Left lung (tissue), 4 donors: ENCODE measurements at regions not wholly inside any gene's neighbourhood (a gene's known extent, or its start where the extent isn't known, plus 50 kb on each side); places are given as distances from the start of the nearest gene placed in this dataset.
A peak's percentile ranks its signal among the peaks of the same experiment; 100 is the strongest.

Experiments used
- ATAC-seq: fragments of 200-7000 bp; cut with Tn5 transposase; one replicate; pipeline ENCODE4 v1.9.1; 2020; ENCODE audit warnings: moderate library complexity
- DNase-seq, 4 donors: peaks; one replicate each; pipeline ENCODE4 v3.0.0-alpha.2; 2013 to 2020
- H3K27ac ChIP-seq, 2 donors: fragments of 200-600 bp; sonication (generic) in 1 of 2; one replicate each; pipeline versions ENCODE4 v1.5.0 to v1.8.0; 2020 to 2021
- H3K27me3 ChIP-seq, 2 donors: fragments of 200-600 bp; sonication (generic) in 1 of 2; one replicate each; pipeline versions ENCODE4 v1.5.0 to v1.8.0; 2020 to 2021
- H3K36me3 ChIP-seq, 2 donors: fragments of 200-600 bp; sonication (generic) in 1 of 2; one replicate each; pipeline versions ENCODE4 v1.5.0 to v1.8.0; 2020 to 2021
- H3K4me1 ChIP-seq, 2 donors: fragments of 200-600 bp; one replicate each; pipeline ENCODE4 v1.8.0; 2021
- H3K4me3 ChIP-seq, 2 donors: fragments of 200-600 bp; sonication (generic) in 1 of 2; one replicate each; pipeline versions ENCODE4 v1.5.0 to v1.8.0; 2020 to 2021; ENCODE audit warnings: mild to moderate bottlenecking in 1 of 2
- H3K9me3 ChIP-seq, 2 donors: fragments of 200-600 bp; sonication (generic) in 1 of 2; one replicate each; pipeline versions ENCODE4 v1.5.0 to v1.8.0; 2020 to 2021
- CTCF ChIP-seq, 2 donors: fragments of 200-600 bp; sonication (generic) in 1 of 2; IDR thresholded peaks; one replicate each; pipeline versions ENCODE4 v1.5.0 to v1.8.0; 2021; ENCODE audit warnings: antibody characterized with exemption in 2 of 2
- intact Hi-C, 2 donors: fragments of 100-400 bp; cut with DNase I; formaldehyde crosslinking; loops; one replicate each; pipeline versions ENCODE4 v1.11.2 to v1.14.2; 2022
- donor health status: DM: no; HTN: yes; CAD: no.
- donor health status: DM: no; HTN: no; CAD: no.

- no peaks in the 10 kb centered on the region for H3K9me3 ChIP-seq
- H3K4me1 ChIP-seq, result no peaks in the 10 kb centered on the region
- no peak for ATAC-seq
- no peak overlapping the region for H3K27ac ChIP-seq
- H3K4me3 ChIP-seq, result no peak overlapping the region
- H3K27me3 ChIP-seq, result no peaks in the 10 kb centered on the region
- intact Hi-C loops, result no loop called here
- no peaks in the 10 kb centered on the region for H3K36me3 ChIP-seq
- no peak for DNase-seq
- TF ChIP-seq CTCF (IDR thresholded peaks at IDR 0.05), result no peak
These were observed 194.8 kb downstream of the LMO4 start for GRCh38 chr1:87523466-87523865.

DNA sequence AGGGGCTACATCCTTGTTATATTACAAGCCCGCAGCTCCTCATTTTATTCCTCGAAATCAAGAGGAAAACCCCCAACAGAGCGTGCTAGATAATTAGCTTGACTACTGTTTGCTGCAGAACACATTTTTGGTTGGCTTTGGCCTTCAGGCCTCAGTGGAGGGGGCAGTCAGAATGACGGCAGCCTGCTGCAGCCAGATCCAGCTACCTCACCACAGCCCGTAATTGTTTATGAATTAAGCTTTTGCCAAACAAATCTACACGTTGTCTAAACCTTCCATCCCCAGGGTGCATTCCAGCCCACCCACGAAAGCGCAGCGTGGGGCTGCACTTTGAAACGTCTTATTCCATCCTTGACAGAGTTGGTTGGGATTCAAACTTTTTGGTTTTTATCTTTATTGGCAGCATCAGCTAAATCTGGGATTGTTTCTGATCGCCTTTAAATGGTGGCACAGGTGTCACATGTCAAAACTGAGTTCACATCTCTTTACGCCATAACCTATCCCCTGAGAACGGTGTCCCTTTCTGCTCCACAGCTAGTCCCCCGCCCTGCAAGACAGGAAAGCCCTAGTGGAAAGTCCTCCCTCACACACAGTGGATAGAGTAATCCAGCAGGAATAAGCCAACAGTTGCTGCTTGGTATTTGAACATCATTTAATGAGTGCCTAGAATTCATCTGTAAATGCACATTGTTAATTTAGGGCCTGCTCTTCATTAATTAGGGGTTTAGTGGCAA lies 195.5 kb downstream of the LMO4 start:
- ATAC-seq, result peak; percentile 13
- intact Hi-C loops, result no loop called here
- DNase-seq, result peak in 1 of 4 donors; percentile 43
- no peak for TF ChIP-seq CTCF (IDR thresholded peaks at IDR 0.05)
- H3K9me3 ChIP-seq, result no peaks in the 10 kb centered on the region
- H3K4me3 ChIP-seq, result no peak overlapping the region
- no peak overlapping the region for H3K27ac ChIP-seq
- no peaks in the 10 kb centered on the region for H3K4me1 ChIP-seq
- H3K27me3 ChIP-seq, result no peaks in the 10 kb centered on the region
- no peaks in the 10 kb centered on the region for H3K36me3 ChIP-seq

GRCh38 chr1:87528754-87529517 lies 200.3 kb downstream of the LMO4 start:
- DNase-seq (peak in 1 of 4 donors; percentile 47), ATAC-seq (no peak)
- H3K36me3 ChIP-seq, result no peaks in the 10 kb centered on the region
- no peak overlapping the region for H3K4me3 ChIP-seq
- H3K27ac ChIP-seq, result no peak overlapping the region
- intact Hi-C loops, result no loop called here
- no peaks in the 10 kb centered on the region for H3K27me3 ChIP-seq
- TF ChIP-seq CTCF (IDR thresholded peaks at IDR 0.05), result no peak
- peaks cover 0 to 5% of the 10 kb centered on the region in 2 donors for H3K9me3 ChIP-seq
- no peaks in the 10 kb centered on the region for H3K4me1 ChIP-seq

DNA sequence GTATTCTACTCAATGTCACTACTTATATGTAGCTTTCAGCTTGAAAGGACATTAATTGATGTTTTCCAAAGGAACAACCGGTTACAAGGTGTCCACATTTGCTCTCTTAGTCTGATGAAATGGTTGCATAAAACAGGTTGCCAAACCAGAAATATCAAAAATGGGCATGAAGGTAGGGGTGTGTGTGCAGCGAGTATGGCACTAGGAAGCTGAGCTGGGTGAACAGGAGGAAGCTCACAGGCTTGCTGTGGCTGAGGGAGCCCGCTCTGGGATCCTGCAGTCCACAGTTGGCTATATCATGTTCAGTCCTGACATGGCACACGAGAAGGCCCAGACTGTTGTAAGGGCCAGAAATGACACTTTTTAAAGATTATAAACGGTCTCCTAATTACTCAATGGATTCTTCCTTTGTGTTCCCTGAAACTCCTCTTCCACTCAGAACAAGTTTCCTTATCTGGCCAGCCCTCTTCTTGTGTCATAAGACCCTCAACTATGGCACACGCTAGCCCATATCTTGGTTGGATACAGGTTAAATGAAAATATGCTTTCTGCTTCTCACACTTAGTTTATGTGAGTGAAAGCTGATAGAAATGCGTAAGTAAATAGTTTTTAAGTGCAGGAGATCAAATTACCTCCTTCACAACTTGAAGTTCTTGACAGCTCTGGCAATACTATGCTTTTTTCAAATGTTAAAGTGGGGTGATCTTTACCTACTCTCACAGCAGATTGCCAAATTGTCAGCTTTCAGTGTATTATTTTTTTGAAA lies 201.5 kb downstream of the LMO4 start:
- intact Hi-C loops, result no loop called here
- TF ChIP-seq CTCF (IDR thresholded peaks at IDR 0.05), result no peak
- no peak overlapping the region for H3K27ac ChIP-seq
- H3K27me3 ChIP-seq, result no peaks in the 10 kb centered on the region
- no peaks in the 10 kb centered on the region for H3K36me3 ChIP-seq
- peak in 1 of 4 donors; percentile 45 for DNase-seq
- H3K4me1 ChIP-seq, result no peaks in the 10 kb centered on the region
- H3K9me3 ChIP-seq, result peaks cover 0 to 5% of the 10 kb centered on the region in 2 donors
- no peak overlapping the region for H3K4me3 ChIP-seq
- ATAC-seq, result peak; percentile 69

DNA sequence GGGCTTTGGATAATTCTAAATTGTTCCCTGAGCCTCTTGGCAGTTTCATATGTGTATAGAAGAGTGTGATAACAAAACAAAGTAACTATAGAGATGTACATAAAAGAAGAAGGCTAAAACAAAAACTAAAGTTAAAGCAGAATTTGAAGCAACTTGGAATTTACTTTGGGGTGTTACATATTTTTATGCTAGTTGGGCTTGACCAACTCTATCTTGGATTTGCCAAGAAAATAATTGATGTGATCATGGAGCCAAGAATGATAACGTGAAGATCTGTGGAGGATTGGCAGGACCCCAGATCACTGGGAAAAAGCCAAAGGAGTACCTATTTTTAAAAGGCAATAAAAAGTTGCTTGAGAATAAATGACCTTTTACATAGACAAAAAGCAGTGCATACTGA lies 206.9 kb downstream of the LMO4 start:
- DNase-seq (peak in 1 of 4 donors; percentile 38), ATAC-seq (no peak)
- Histone ChIP-seq H3K27me3 (no peaks in the 10 kb centered on the region), H3K4me1 (no peaks in the 10 kb centered on the region), H3K36me3 (no peaks in the 10 kb centered on the region), H3K27ac (no peak overlapping the region), H3K4me3 (no peak overlapping the region), H3K9me3 (peaks cover 0 to 10% of the 10 kb centered on the region in 2 donors)
- intact Hi-C loops, result no loop called here
- TF ChIP-seq CTCF (IDR thresholded peaks at IDR 0.05), result no peak
